Right lobe of liver (tissue), 6 donors: ENCODE measurements at regions not wholly inside any gene's neighbourhood (a gene's known extent, or its start where the extent isn't known, plus 50 kb on each side); places are given as distances from the start of the nearest gene placed in this dataset.
A peak's percentile ranks its signal among the peaks of the same experiment; 100 is the strongest.

Experiments
- ATAC-seq, 4 donors: fragments of 200-7000 bp; cut with Tn5 transposase; one replicate each; pipeline ENCODE4 v1.9.1; 2020; ENCODE audit warnings: mild to moderate bottlenecking in 4 of 4, moderate library complexity in 4 of 4
- DNase-seq, 3 donors: peaks; one replicate each; pipeline ENCODE4 v3.0.0-alpha.2; 2020
- H3K27ac ChIP-seq, 3 donors: fragments of 200-600 bp; one replicate each; pipeline ENCODE4 v1.8.0; 2022
- H3K27me3 ChIP-seq, 2 donors: fragments of 200-600 bp; one replicate each; pipeline ENCODE4 v1.8.0; 2022
- H3K36me3 ChIP-seq, 4 donors: fragments of 200-600 bp; sonication (generic) in 1 of 4; one replicate each; pipeline versions ENCODE4 v1.5.1 to v1.8.0; 2017 to 2022; ENCODE audit warnings: control low read depth in 1 of 4
- H3K4me1 ChIP-seq, 4 donors: fragments of 200-600 bp; sonication (generic) in 1 of 4; one replicate each; pipeline versions ENCODE4 v1.5.1 to v1.8.0; 2017 to 2022; ENCODE audit warnings: control low read depth in 1 of 4
- H3K4me3 ChIP-seq, 3 donors: fragments of 200-600 bp; one replicate each; pipeline ENCODE4 v1.8.0; 2022
- H3K9me3 ChIP-seq, 4 donors: fragments of 200-600 bp; sonication (generic) in 1 of 4; one replicate each; pipeline versions ENCODE4 v1.5.1 to v1.8.0; 2017 to 2022; ENCODE audit warnings: control low read depth in 1 of 4
- CTCF ChIP-seq, 4 donors: fragments of 200-600 bp in 3 of 4; fragments of 450-650 bp in 1 of 4; IDR thresholded peaks; one replicate each; pipeline versions ENCODE4 v1.5.1 to v1.8.0; 2016 to 2022; ENCODE audit warnings: antibody characterized with exemption in 4 of 4, mild to moderate bottlenecking in 2 of 4
- POLR2A ChIP-seq: fragments of 450-650 bp; IDR thresholded peaks from one replicate; pipeline ENCODE4 v1.6.1; 2017; ENCODE audit warnings: antibody characterized with exemption, mild to moderate bottlenecking
- WGBS: methylation state at CpG from one replicate; pipeline ENCODE4 v1.1.6; 2018; ENCODE audit warnings: low coverage, low lambda C conversion rate; ENCODE audit not compliant: insufficient coverage; ENCODE audit errors: missing lambda C conversion rate; 5-methylcytosine and 5-hydroxymethylcytosine counted together
- intact Hi-C, 2 donors: fragments of 100-400 bp; cut with DNase I; formaldehyde crosslinking; loops; one replicate each; pipeline versions ENCODE4 v1.11.2 to v1.14.1; 2022
- donor health status: DM: no; HTN: yes; CAD: no.
- donor health status: DM: no; HTN: no; CAD: no.
- donor health status: DM: no; HTN: no; CAD: no.
- donor health status: DM: no; HTN: yes; CAD: no.
- donor health status: DM: no; HTN: yes; CAD: no.

DNA sequence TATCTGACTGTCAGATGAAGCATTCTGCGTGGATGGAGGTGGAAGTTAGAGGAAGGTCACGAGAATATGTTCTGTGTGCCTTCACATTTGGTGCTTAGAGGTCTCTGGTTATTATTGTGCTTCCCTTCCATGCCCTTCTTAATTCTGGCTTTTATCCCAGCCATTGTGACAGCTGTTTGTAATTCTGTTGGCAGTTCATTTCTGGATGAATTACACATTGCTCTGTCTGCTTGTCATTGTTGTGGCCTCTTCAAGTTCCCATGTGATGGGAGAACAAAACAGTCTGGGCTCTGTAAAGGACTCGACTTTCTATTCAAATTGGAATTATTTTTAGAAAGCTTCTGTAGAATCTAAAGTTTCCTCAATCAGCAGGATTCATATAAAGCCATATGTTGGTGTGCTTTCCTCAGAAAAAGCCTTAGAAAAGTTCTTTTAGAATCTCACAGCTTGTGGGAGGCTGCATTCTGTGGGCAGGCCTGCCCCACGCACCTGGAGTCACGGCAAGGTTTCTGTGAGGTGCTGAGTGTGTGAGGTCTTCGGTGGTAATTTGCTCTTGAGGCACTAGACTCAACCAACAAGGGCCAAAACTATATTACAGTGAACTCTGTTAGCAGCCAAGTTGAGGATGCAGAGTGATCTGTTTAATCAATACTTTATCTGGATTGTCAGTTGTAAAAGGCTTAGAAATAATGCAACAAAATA is 397.4 kb upstream of the AZI2 start:
- H3K27me3 ChIP-seq = no peaks in the 10 kb centered on the region

GRCh38 chr3:28746990-28747389 is 398.4 kb upstream of the AZI2 start:
- Histone ChIP-seq H3K4me1 (peaks cover 0 to 20% (median 0%) of the 10 kb centered on the region in 4 donors), H3K27me3 (no peaks in the 10 kb centered on the region), H3K9me3 (no peaks in the 10 kb centered on the region), H3K4me3 (no peak overlapping the region), H3K36me3 (no peaks in the 10 kb centered on the region), H3K27ac (no peak overlapping the region)
- DNase-seq (no peak), ATAC-seq (no peak)
- intact Hi-C loops = no loop called here
- no peak for TF ChIP-seq POLR2A
- TF ChIP-seq CTCF (IDR thresholded peaks at IDR 0.05) = no peak
- 89% methylated on average over 1 of the region's 2 CpGs for WGBS

More for the DNA sequence above, 397.4 kb upstream of the AZI2 start:
- 60% methylated on average over 6 of the region's 6 CpGs for WGBS
- Histone ChIP-seq H3K27ac (no peak overlapping the region), H3K4me3 (no peak overlapping the region), H3K4me1 (peaks cover 0 to 15% (median 0%) of the 10 kb centered on the region in 4 donors), H3K9me3 (no peaks in the 10 kb centered on the region), H3K36me3 (no peaks in the 10 kb centered on the region)
- no peak for ATAC-seq
- intact Hi-C loops = no loop called here
- no peak for TF ChIP-seq POLR2A
- no peak for TF ChIP-seq CTCF (IDR thresholded peaks at IDR 0.05)
- no peak for DNase-seq

DNA sequence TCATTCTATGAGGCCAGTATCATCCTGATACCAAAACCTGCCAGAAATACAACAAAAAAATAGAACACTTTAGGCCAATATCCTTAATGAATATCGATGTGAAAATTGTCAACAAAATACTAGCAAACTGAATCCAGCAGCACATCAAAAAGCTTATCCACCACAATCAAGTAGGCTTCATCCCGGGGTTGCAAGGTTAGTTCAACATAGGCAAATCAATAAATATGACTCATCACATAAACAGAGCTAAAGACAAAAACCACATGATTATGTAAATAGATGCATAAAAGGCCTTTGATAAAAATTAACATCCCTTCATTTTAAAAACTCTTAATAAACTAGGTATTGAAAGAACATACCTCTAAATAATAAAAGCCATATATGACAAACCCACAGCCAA is 403.2 kb upstream of the AZI2 start:
- no peak overlapping the region for H3K27ac ChIP-seq
- peak in 2 of 4 donors; percentile 49 to 81 for ATAC-seq
- WGBS = 39% methylated on average over 2 of the region's 2 CpGs
- no peaks in the 10 kb centered on the region for H3K36me3 ChIP-seq
- no peak overlapping the region for H3K4me3 ChIP-seq
- no peak for DNase-seq
- no peaks in the 10 kb centered on the region for H3K27me3 ChIP-seq
- TF ChIP-seq CTCF (IDR thresholded peaks at IDR 0.05) (no peak), POLR2A (no peak)
- no peaks in the 10 kb centered on the region for H3K9me3 ChIP-seq
- peaks cover 0 to 5% (median 0%) of the 10 kb centered on the region in 4 donors for H3K4me1 ChIP-seq
- intact Hi-C loops = no loop called here

GRCh38 chr3:28752290-28752689 is 403.7 kb upstream of the AZI2 start:
- Histone ChIP-seq H3K36me3 (no peaks in the 10 kb centered on the region), H3K4me1 (peaks cover 0 to 5% (median 0%) of the 10 kb centered on the region in 4 donors), H3K4me3 (no peak overlapping the region), H3K9me3 (no peaks in the 10 kb centered on the region), H3K27me3 (no peaks in the 10 kb centered on the region), H3K27ac (no peak overlapping the region)
- intact Hi-C loops = no loop called here
- peak in 3 of 4 donors; percentile 35 to 89 (median 54) for ATAC-seq
- no peak for DNase-seq
- WGBS = 0% methylated on average over 1 of the region's 1 CpG
- TF ChIP-seq POLR2A (no peak), CTCF (IDR thresholded peaks at IDR 0.05) (no peak)
